WI38 (cell line): ENCODE measurements at regions not wholly inside any gene's neighbourhood (a gene's known extent, or its start where the extent isn't known, plus 50 kb on each side); places are given as distances from the start of the nearest gene placed in this dataset.
A peak's percentile ranks its signal among the peaks of the same experiment; 100 is the strongest.

ENCODE experiments used
- H3K4me3 ChIP-seq: 2 replicates; pipeline ENCODE4 v1.5.1; 2011; ENCODE audit warnings: low read depth, mild to moderate bottlenecking, control low read depth, low read length
- CTCF ChIP-seq: IDR thresholded peaks from 2 replicates; pipeline ENCODE4 v1.5.1; 2012; ENCODE audit warnings: low read depth, mild to moderate bottlenecking, control low read depth, low read length

GRCh38 chr2:157190151-157190550 is 67.4 kb upstream of the GALNT5 start:
- H3K4me3 ChIP-seq = no peak overlapping the region
- no peak for TF ChIP-seq CTCF

- TF ChIP-seq CTCF = no peak
- no peak overlapping the region for H3K4me3 ChIP-seq
These were observed 66.3 kb upstream of the GALNT5 start for GRCh38 chr2:157191186-157191585.

- TF ChIP-seq CTCF = no peak
- no peak overlapping the region for H3K4me3 ChIP-seq
These were observed 64.8 kb upstream of the GALNT5 start for GRCh38 chr2:157192445-157193423.

- H3K4me3 ChIP-seq = no peak overlapping the region
- TF ChIP-seq CTCF = no peak
These were observed 64.0 kb upstream of the GALNT5 start for GRCh38 chr2:157193461-157193860.

- no peak overlapping the region for H3K4me3 ChIP-seq
- TF ChIP-seq CTCF = peak; percentile 44; the same call in 1 of the 2 replicates
These were observed 63.3 kb upstream of the GALNT5 start for GRCh38 chr2:157194097-157194688.

GRCh38 chr2:157194844-157195243 is 62.7 kb upstream of the GALNT5 start:
- no peak overlapping the region for H3K4me3 ChIP-seq
- TF ChIP-seq CTCF = no peak

GRCh38 chr2:157196956-157197355 is 60.5 kb upstream of the GALNT5 start:
- no peak for TF ChIP-seq CTCF
- no peak overlapping the region for H3K4me3 ChIP-seq
